ENCODE measurements at regions not wholly inside any gene's neighbourhood (a gene's known extent, or its start where the extent isn't known, plus 50 kb on each side); places are given as distances from the start of the nearest gene placed in this dataset.

DNA sequence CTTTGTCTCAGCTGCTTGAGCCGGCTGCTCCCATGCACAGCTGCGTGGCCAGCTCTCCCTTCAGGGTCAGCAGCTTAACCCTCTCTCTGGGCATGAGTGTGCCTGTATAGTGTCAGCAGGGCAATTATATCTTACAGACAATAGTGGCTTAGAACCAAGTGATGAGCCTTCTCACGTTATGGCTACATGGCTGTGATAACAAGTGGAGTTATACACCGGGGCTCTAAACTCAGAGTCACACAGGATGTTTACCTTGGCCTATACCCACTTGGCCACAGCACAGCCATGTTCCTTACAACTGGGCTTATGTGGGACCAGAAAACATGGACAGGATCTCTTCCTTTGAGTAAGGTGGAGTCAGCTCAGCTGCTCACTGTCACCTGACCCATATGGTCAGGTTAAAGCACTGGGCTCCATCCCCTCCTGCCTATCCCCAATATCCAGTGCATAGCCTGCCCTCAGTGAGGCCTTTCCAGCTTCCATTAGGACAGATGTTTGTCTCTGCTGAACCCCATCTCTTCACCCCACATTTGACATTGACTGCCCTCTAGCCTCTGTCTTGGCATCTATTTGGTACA, 294.2 kb upstream of the NCKAP5 start:
- TF ChIP-seq, protein P1, sequence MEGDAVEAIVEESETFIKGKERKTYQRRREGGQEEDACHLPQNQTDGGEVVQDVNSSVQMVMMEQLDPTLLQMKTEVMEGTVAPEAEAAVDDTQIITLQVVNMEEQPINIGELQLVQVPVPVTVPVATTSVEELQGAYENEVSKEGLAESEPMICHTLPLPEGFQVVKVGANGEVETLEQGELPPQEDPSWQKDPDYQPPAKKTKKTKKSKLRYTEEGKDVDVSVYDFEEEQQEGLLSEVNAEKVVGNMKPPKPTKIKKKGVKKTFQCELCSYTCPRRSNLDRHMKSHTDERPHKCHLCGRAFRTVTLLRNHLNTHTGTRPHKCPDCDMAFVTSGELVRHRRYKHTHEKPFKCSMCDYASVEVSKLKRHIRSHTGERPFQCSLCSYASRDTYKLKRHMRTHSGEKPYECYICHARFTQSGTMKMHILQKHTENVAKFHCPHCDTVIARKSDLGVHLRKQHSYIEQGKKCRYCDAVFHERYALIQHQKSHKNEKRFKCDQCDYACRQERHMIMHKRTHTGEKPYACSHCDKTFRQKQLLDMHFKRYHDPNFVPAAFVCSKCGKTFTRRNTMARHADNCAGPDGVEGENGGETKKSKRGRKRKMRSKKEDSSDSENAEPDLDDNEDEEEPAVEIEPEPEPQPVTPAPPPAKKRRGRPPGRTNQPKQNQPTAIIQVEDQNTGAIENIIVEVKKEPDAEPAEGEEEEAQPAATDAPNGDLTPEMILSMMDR (IDR thresholded peaks at IDR 0.05; ENCODE audit: low read depth, low read length, poor library complexity, severe bottlenecking): no peak
- no peak for TF ChIP-seq EZH2phosphoT487 (IDR thresholded peaks at IDR 0.05; ENCODE audit: borderline replicate concordance, low read length)

Measured in DOHH2 (cell line).